Activated CD4-positive, CD25-positive, alpha-beta regulatory T cell (primary cell): ENCODE measurements at regions not wholly inside any gene's neighbourhood (a gene's known extent, or its start where the extent isn't known, plus 50 kb on each side); places are given as distances from the start of the nearest gene placed in this dataset.

ENCODE experiments used
- DNase-seq, 4 experiments: peaks; one replicate each; lab custom pipeline; 2025; lab: John Stamatoyannopoulos, UW

DNA sequence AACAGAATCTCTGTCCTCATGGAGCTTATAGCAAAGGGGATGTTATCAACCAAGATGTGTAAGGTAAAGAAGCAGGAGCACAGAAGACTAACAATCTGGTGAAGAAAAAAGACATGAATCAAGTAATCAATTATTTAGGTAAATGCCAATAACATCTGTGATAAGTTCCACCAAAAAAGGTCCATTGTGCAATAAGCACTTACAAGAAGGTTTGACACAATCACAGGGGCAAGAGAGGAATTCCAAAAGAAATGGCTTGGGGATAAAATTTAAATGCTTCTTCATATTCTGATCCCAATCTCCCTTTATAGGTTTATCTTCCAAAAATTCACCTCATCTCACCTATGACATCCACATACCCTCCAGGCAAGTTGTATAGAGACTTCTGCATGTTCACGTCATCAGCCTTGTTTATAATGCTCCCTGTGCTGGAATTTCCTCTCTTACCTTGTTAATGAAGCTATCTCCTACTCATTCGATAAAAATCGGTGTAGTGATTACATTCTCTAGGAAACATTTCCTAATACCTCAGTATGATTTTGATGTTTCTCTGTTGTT is 53.6 kb upstream of the DPT start:
- DNase-seq: no peak

- DNase-seq: no peak
Observed at GRCh38 chr1:168783458-168784210, 54.6 kb upstream of the DPT start.

- DNase-seq: no peak
Observed at GRCh38 chr1:168786476-168787330, 57.7 kb upstream of the DPT start.

GRCh38 chr1:168788258-168788657 is 59.3 kb upstream of the DPT start:
- DNase-seq: no peak

GRCh38 chr1:168789501-168789900 is 60.5 kb upstream of the DPT start:
- DNase-seq: no peak

DNA sequence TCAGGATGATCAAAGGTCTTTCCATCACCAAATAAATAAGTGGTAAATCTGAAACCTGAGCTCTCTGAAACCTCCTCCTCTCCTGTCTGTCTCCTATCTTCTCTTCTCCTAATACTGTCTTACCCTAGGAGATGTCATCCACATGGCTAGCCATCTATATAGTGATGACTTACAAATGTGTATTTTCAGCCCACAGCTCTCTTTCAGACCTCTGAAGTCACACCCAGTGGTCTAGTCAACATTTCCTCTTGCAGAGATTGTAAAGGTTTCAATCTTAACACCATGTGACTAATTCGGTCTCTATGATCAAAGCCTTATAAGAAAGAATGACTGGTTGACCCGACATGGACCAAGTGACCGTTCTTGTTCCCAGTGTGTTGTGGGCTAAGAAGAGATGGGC is 63.1 kb upstream of the DPT start:
- no peak for DNase-seq

GRCh38 chr1:168792592-168793125 is 63.7 kb upstream of the DPT start:
- no peak for DNase-seq

- DNase-seq: no peak
Observed at GRCh38 chr1:168794057-168794456, 65.1 kb upstream of the DPT start.

- DNase-seq: no peak
Observed at GRCh38 chr1:168795681-168796080, 66.7 kb upstream of the DPT start.

DNA sequence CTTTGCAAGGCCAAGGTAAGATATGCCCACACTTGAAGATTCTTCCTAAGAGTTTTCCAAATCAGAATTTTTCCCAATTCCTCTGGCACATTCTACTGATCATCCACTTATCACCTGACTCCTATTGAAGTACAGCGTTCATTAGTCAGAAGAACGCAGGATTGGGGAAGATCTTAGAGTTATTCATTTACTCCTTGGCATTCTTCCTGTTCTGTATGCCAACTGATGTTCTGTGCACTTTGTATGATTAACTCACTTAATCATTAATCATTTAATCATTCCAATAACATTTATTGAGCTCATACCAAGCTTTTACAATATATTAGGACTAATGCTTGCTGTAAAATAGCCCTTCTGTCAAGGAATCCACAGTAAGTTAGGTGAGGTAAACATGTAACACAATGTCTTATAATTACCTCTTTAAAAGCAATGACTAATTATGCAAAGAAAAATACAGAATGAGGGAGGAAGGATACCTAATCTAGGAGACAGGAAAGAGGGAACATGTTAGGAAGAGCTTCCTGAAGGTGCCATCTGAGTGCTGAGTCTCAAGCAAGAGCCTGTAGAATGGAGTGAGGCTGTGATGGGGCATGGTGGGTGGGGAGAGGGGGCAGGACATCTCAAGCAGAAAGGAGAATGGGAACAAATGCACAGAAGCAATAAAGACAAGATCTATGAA is 71.1 kb upstream of the DPT start:
- DNase-seq: no peak

DNA sequence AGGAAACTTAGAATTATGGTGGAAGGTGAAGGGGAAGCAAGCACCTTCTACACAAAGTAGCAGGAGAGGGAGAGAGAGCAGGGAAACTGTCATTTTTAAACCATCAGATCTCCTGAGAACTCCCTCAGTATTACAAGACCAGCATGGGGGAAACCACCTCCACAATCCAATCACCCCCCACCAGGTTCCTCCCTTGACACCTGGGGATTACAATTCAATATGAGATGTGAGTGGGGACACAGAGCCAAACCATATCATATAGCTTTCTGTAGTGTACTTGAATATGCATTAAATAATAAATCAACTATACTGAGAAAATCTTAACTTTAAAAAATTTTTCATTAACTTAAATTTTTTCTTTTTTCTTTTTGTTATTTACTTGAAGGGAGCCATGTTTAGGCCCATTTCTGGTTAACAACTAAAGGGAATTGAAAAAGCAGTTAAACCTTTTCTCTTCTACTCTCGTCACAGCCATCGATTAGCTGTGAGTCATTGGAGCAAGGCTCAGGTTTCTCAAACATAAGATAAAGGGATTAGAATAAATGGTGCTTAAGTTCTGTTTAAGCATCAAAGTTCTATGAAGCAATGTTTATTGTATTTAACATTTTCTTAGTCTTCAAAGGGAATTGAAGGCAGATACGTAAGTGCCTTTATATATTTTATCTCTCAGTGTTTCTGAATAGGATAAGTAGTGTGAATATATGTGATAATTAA is 72.2 kb upstream of the DPT start:
- DNase-seq: no peak

GRCh38 chr1:168803806-168804510 is 75.0 kb upstream of the DPT start:
- no peak for DNase-seq

- DNase-seq: no peak
Observed at GRCh38 chr1:168806952-168807351, 77.9 kb upstream of the DPT start.

DNA sequence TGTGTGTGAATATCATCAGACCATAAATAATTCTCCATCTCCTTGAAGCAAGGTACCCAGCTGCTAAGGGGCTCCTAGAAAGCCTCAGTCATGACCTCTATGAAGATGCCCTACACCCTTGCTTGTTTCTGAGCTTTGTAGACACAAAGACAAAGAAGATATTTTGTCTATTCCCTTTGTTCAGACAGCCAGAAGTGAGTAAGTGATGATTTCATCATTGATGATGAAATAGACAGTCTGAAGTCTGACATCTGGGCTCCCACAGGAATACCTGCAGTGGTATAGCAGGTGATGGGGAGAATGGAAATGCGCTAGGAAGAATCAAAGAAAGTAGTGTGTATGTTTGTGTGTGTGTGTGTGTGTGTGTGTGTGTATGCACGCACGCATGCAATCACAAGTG is 82.2 kb upstream of the DPT start:
- no peak for DNase-seq

- no peak for DNase-seq
Observed at GRCh38 chr1:168819668-168820067, 90.7 kb upstream of the DPT start.

DNA sequence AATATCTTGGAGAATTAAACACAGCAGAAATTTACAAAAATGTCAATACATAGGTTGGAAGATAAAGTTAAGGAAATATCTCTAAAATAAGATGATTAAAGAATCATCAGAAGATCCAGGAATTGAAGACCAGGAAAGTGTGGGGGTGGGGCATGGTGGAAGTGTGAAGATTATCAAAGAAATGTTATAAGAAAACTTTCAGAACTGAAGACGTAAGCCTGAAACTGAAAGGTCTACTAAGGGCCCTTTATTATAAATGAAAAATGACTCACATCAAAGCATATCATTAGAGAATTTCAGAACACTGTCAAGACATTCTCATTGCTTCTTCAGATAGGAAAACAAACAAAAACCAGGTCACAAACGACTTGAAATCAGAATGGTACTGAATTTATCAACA is 92.4 kb upstream of the DPT start:
- DNase-seq: no peak

- no peak for DNase-seq
Observed at GRCh38 chr1:168822911-168823310, 93.9 kb upstream of the DPT start.

GRCh38 chr1:168823988-168824387 is 95.0 kb upstream of the DPT start:
- no peak for DNase-seq

DNA sequence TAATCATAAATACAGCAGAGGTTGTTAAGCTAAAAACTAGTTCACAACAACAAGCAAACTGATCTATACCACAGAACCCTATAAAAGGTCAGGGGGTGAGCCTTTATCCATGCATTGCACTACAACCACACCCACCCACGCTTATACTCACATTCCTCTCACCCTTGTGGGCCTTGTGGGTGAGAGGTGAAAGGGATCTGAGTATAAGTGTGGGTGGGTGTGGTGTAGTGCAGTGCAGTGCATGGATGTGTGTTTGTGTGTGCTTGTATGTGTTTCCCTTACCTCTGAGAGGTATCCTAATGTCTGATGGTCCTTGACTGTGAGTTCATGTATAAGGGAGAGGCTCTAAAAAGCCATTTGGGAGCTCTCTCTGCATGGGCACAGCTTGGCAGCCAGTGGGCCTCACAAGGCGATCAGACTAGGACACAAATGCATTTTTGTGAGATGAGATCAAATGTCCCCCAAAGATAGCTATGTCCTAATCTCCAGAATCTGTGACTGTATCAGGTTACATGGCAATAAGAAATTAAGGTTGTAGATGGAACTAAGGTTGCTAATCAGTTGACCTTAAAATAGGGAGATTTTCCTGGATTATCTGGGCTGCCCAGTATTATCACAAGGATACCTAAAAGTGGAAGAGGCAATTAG is 95.5 kb upstream of the DPT start:
- DNase-seq: no peak

DNA sequence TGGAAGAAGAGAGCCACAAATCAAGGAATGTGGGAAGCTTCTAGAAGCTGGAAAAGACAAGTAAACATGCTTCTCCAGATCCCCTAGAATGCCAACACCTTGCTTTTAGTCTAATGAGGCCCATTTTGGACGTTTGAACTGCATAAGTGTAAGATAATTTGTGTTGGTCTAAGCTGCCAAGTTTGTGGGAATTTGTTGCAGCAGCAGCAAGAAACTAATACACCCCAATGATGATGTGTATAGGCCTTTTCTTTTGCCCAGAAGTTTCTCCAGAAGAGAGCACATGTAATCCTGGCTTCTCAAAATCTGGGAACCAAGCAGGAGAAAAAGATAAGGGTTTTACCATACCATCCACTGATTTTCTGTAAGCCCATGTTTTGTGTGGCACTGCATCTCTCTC is 96.1 kb upstream of the DPT start:
- DNase-seq: no peak
